HEK293 (cell line): ENCODE measurements at regions not wholly inside any gene's neighbourhood (a gene's known extent, or its start where the extent isn't known, plus 50 kb on each side); places are given as distances from the start of the nearest gene placed in this dataset.

Experiments
- CTCF ChIA-PET: fragments of 350-600 bp; formaldehyde crosslinking; extraction: SDS; loops from one replicate; lab custom pipeline; 2021; ENCODE audit warnings: antibody characterized with exemption; lab: Yijun Ruan, JAX
- POLR2A ChIA-PET: fragments of 300-600 bp; formaldehyde crosslinking; extraction: SDS; loops from one replicate; lab custom pipeline; 2020; ENCODE audit warnings: antibody characterized with exemption, inconsistent platforms; lab: Yijun Ruan, JAX
- H3K27ac ChIP-seq: fragments of 200-500 bp; sonication (Bioruptor generic); 2 replicates; pipeline ENCODE4 v1.5.1; 2014; ENCODE audit warnings: low read depth, low read length, control low read depth, inconsistent platforms; ENCODE audit errors: extremely low read depth
- H3K36me3 ChIP-seq, 2 experiments: fragments of 200-500 bp in 1 of 2; sonication (Bioruptor generic) in 1 of 2; 1 replicate in 1 of 2; 2 replicates in 1 of 2; pipeline ENCODE4 v1.5.1; 2014 to 2017; ENCODE audit warnings: inconsistent platforms in 2 of 2, low read length in 2 of 2; ENCODE audit not compliant: control insufficient read depth in 2 of 2, insufficient read depth in 1 of 2
- H3K4me1 ChIP-seq: fragments of 200-500 bp; sonication (Bioruptor generic); 2 replicates; pipeline ENCODE4 v1.5.1; 2014; ENCODE audit warnings: mild to moderate bottlenecking, low read length, inconsistent platforms; ENCODE audit not compliant: control insufficient read depth, insufficient read depth
- H3K4me3 ChIP-seq: 2 replicates; pipeline ENCODE4 v1.5.1; 2011; ENCODE audit warnings: low read depth, mild to moderate bottlenecking, control low read depth, low read length, moderate library complexity
- H3K9me3 ChIP-seq: fragments of 200-500 bp; sonication (Bioruptor generic); 2 replicates; pipeline ENCODE4 v1.5.1; 2014; ENCODE audit warnings: low read depth, low read length, inconsistent platforms; ENCODE audit not compliant: control insufficient read depth, insufficient read depth
- EGR2 ChIP-seq: fragments of 450-650 bp; formaldehyde crosslinking; IDR thresholded peaks from 2 replicates; pipeline ENCODE4 v1.5.1; 2016; ENCODE audit warnings: low read depth, missing biosample characterization, missing genetic modification characterization
- GLIS1 ChIP-seq: fragments of 450-650 bp; formaldehyde crosslinking; IDR thresholded peaks from 2 replicates; pipeline ENCODE4 v1.5.1; 2016; ENCODE audit warnings: missing biosample characterization, missing genetic modification characterization
- OSR2 ChIP-seq: fragments of 450-650 bp; formaldehyde crosslinking; IDR thresholded peaks from 2 replicates; pipeline ENCODE4 v1.5.1; 2016; ENCODE audit warnings: missing biosample characterization, missing genetic modification characterization
- OVOL3 ChIP-seq: fragments of 450-650 bp; formaldehyde crosslinking; IDR thresholded peaks from 2 replicates; pipeline ENCODE4 v1.5.1; 2016; ENCODE audit warnings: missing biosample characterization, missing genetic modification characterization
- PRDM4 ChIP-seq: fragments of 450-650 bp; formaldehyde crosslinking; IDR thresholded peaks from 2 replicates; pipeline ENCODE4 v1.5.1; 2017; ENCODE audit warnings: missing biosample characterization, missing genetic modification characterization
- REST ChIP-seq: fragments of 450-650 bp; formaldehyde crosslinking; IDR thresholded peaks from 2 replicates; pipeline ENCODE4 v1.5.1; 2016; ENCODE audit warnings: missing biosample characterization, missing genetic modification characterization
- TRIM28 ChIP-seq: IDR thresholded peaks from 2 replicates; pipeline ENCODE4 v1.6.1; 2011; ENCODE audit warnings: low read length, control low read depth, borderline replicate concordance
- YY2 ChIP-seq: fragments of 450-650 bp; formaldehyde crosslinking; IDR thresholded peaks from 2 replicates; pipeline ENCODE4 v1.5.1; 2016; ENCODE audit warnings: missing biosample characterization, missing genetic modification characterization
- ZNF362 ChIP-seq: fragments of 450-650 bp; formaldehyde crosslinking; IDR thresholded peaks from 2 replicates; pipeline ENCODE4 v1.5.1; 2016; ENCODE audit warnings: missing biosample characterization, missing genetic modification characterization
- ZNF555 ChIP-seq: fragments of 450-650 bp; formaldehyde crosslinking; conservative IDR thresholded peaks from 2 replicates; pipeline ENCODE4 v1.5.1; 2017; ENCODE audit warnings: missing biosample characterization, mild to moderate bottlenecking, missing genetic modification characterization, inconsistent platforms
- ZNF596 ChIP-seq: fragments of 450-650 bp; IDR thresholded peaks from 2 replicates; pipeline ENCODE4 v1.5.0; 2018; ENCODE audit warnings: missing biosample characterization, mild to moderate bottlenecking, missing genetic modification characterization, moderate library complexity
- ZNF623 ChIP-seq: fragments of 450-650 bp; formaldehyde crosslinking; IDR thresholded peaks from 2 replicates; pipeline ENCODE4 v1.5.1; 2016; ENCODE audit warnings: missing biosample characterization, missing genetic modification characterization
- ZNF658 ChIP-seq: fragments of 450-650 bp; formaldehyde crosslinking; IDR thresholded peaks from 2 replicates; pipeline ENCODE4; 2016; ENCODE audit warnings: missing biosample characterization, missing genetic modification characterization
- ZSCAN4 ChIP-seq: fragments of 450-650 bp; formaldehyde crosslinking; IDR thresholded peaks from 2 replicates; pipeline ENCODE4 v1.5.1; 2017; ENCODE audit warnings: missing biosample characterization, missing genetic modification characterization

GRCh38 chr17:33521784-33522183, 228.7 kb upstream of the ASIC2 start:
- H3K27ac ChIP-seq = no peak overlapping the region
- POLR2A ChIA-PET = no interaction called here
- CTCF ChIA-PET = interaction anchor here (0.7 to 4.4 kb wide), 8 partner anchors 10 to 381 kb away, joined by 3 to 43 read pairs (median 3); no protein-coding TSS in a partner anchor
- H3K4me3 ChIP-seq = no peak overlapping the region
- no peaks in the 10 kb centered on the region for H3K36me3 ChIP-seq
- no peaks in the 10 kb centered on the region for H3K4me1 ChIP-seq
- no peak for TF ChIP-seq ZNF623 (tag by site-specific recombination)
- no peaks in the 10 kb centered on the region for H3K9me3 ChIP-seq

- no peak overlapping the region for H3K27ac ChIP-seq
- TF ChIP-seq ZNF362 (tag by site-specific recombination) = no peak
- TF ChIP-seq ZNF596 (tag by site-specific recombination) = no peak
- TF ChIP-seq PRDM4 (tag by site-specific recombination) = no peak
- no peak for TF ChIP-seq OSR2 (tag by site-specific recombination)
- TF ChIP-seq OVOL3 (tag by site-specific recombination) = no peak
- TF ChIP-seq YY2 (tag by site-specific recombination) = no peak
- TF ChIP-seq TRIM28 = no peak
- TF ChIP-seq REST (tag by site-specific recombination) = no peak
- no peak for TF ChIP-seq ZNF555 (tag by site-specific recombination)
- TF ChIP-seq EGR2 (tag by site-specific recombination) = no peak
- TF ChIP-seq ZNF658 = no peak
- TF ChIP-seq ZSCAN4 (tag by site-specific recombination) = no peak
- no peak for TF ChIP-seq GLIS1 (tag by site-specific recombination)
- no peak overlapping the region for H3K4me3 ChIP-seq
- H3K9me3 ChIP-seq = no peaks in the 10 kb centered on the region
- ChIA-PET POLR2A (no interaction called here), CTCF (interaction anchor here (1.0 to 1.3 kb wide), 2 partner anchors 65 to 152 kb away, joined by 3 to 4 read pairs; no protein-coding TSS in a partner anchor)
- no peaks in the 10 kb centered on the region for H3K36me3 ChIP-seq
- H3K4me1 ChIP-seq = no peaks in the 10 kb centered on the region
These were observed 229.5 kb upstream of the ASIC2 start for GRCh38 chr17:33522623-33523022.
